ENCODE measurements at regions not wholly inside any gene's neighbourhood (a gene's known extent, or its start where the extent isn't known, plus 50 kb on each side); places are given as distances from the start of the nearest gene placed in this dataset.

GRCh38 chr5:158023266-158023665, 164.3 kb upstream of the CLINT1 start:
- no peak for DNase-seq (ENCODE audit: low read depth in 2 of 2)

DNA sequence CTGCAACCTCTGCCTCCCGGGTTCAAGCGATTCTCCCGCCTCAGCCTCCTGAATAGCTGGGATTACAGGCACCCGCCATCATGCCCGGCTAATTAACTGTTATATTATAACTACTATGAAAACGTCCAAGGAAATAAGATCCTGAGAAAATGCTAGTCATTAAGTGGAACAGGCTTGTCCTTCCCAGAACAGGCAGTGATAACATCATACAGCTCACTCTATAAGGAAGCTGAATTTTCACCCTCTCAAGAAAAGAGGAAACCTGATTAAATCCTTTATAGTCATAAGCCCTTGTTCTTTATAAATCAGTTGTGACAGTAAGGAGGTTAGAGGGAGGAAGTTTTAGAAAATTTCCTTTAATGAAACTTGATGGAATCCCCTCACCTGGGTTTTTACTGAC, 163.9 kb upstream of the CLINT1 start:
- no peak for DNase-seq (ENCODE audit: low read depth in 2 of 2)

GRCh38 chr5:158022393-158022792, 163.4 kb upstream of the CLINT1 start:
- no peak for DNase-seq (ENCODE audit: low read depth in 2 of 2)

DNA sequence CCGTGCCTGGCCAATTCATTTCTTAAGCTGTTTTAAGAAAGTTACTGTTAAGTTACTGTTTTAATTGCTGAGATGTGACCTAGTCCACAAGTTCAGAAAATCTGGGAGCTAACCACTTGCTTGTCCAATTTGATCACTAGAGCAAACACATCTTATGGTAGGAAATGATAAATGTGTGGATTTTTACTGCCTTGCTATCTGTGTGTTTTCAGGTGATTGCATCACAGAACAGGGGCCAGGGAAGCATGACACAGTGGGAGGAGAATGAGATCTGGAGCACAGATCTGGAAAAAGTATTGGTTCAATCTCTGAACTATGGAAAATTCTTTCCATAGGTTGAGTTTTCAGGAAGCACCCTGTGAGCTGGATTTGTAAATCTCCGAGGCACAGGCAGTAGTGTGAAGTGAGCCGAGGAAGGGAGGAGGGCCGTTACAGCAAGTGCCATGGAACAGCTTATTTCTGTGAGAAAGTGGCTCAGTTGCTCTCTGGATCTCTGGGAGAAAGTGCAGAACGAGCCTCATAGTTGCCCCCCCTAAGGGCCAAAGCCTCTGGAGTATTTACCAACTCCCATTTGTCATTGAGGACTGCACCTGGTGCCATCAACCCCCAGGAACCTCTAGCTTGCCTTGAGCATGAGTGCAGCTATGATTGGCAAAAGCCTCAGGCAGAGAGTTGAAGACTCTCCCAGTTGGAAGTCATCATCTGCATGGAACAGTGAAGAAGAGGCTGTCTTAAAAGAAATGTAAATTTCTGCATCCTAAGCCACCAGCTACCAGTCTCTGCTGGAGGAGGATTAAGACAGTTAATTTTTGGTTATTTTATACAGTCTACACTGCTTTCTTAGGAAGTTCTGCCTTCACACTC, 161.8 kb upstream of the CLINT1 start:
- DNase-seq (ENCODE audit: low read depth in 2 of 2) = peak in 1 of 2 experiments; percentile 43

GRCh38 chr5:158017469-158017868, 158.5 kb upstream of the CLINT1 start:
- no peak for DNase-seq (ENCODE audit: low read depth in 2 of 2)

DNA sequence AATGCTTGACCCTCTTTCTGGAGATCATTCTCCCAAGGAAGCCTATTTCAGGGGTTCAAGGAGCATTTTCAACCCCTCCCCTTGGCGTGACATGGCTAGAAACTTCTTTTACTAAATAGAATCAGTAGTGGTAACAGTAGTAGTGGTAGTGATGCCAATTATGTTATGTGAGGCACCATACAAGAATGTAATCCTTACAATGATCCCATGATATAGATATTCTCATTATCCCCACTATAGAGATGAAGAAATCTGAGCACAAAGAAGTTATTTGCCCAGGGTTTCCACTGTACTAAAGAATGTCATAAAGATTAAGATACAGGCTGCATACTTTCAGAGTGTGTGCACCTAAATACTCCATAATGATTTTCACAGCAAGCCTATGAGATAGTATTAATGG, 155.4 kb upstream of the CLINT1 start:
- DNase-seq (ENCODE audit: low read depth in 2 of 2) = peak in 1 of 2 experiments; percentile 31

GRCh38 chr5:158013939-158014338, 155.0 kb upstream of the CLINT1 start:
- DNase-seq (ENCODE audit: low read depth in 2 of 2) = peak; percentile 52 to 54

DNA sequence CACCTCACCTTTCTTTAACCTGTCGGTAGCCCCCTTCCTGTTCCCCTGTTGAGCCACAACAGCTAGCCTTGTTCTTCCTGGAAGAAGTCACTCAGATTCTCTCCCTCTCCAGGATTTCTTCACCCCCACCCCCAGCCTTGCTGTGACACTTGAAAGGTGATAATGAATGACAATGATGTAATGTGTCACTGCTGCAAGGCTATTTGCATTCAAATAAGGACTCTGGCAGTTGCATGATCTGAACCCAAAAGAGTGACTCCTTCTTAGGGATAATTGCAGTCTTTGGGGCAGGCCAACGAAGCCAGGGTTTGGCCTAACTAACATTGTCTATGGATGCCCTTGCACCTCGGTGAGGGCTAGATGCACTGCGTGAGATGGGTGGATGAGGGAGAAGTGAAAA, 154.4 kb upstream of the CLINT1 start:
- no peak for DNase-seq (ENCODE audit: low read depth in 2 of 2)

DNA sequence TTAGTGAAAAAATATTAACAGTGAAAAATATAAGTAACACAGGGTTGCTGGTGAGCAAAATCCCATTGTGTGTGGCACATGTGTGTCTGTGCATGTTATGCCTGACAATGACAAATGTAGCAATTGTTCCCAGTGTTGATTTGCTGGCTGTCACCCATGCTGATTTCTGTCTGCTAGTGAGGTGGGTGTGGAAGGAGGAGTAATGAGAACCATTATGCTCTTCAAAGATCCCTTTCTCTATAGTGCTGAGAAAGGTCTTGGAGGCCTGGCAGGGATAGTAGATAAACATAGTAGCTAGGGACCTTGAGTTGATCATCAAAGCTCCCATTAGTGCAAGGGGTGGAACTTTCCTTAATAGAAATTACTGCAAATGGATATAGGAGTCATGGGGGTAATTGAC, 152.5 kb upstream of the CLINT1 start:
- no peak for DNase-seq (ENCODE audit: low read depth in 2 of 2)

DNA sequence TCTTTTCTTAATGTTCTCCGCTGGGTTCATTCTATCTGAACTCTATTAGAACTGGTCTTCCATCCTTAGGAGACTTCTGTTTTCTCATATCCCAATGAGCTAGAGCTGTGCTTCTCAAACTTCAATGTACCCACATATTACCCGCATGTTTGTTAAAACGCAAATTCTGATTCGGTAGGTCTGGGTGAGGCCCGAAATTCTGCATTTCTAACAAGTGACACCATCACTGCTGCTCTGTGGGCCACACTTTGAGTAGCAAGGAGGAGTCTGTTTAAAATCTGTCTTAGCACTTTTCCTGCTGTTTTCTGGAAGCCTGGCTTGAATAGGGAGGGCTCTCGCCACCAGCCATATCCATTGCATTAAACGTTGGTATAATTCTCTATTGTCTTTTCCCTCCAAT, 151.9 kb upstream of the CLINT1 start:
- no peak for DNase-seq (ENCODE audit: low read depth in 2 of 2)

GRCh38 chr5:158007336-158007735, 148.4 kb upstream of the CLINT1 start:
- DNase-seq (ENCODE audit: low read depth in 2 of 2) = no peak

- no peak for DNase-seq (ENCODE audit: low read depth in 2 of 2)
These were observed 140.8 kb upstream of the CLINT1 start for GRCh38 chr5:157999696-158000095.

DNA sequence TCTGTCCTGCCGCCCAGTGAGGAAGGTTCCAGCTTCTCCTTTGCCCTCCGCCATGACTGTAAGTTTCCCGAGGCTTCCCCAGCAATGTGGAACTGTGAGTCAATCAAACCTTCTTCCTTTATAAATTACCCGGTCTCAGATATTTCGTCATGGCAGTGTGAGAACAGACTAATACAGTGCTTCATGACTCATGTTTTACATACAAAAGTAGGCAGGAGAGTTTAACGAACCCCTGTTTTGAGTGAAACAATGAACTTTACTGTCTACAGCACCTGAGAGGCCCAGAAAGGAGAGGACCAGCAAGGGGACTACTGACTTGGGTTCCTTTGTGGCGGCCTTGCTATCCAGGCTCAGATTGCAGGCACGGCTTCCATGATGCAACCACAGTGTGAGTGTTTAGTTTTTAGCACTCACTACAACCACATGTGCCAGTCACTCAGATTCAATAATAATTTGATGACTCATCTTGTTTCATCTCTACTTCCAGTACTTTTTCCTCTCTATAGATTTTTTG, 139.1 kb upstream of the CLINT1 start:
- DNase-seq (ENCODE audit: low read depth in 2 of 2) = peak; percentile 45 to 48

DNA sequence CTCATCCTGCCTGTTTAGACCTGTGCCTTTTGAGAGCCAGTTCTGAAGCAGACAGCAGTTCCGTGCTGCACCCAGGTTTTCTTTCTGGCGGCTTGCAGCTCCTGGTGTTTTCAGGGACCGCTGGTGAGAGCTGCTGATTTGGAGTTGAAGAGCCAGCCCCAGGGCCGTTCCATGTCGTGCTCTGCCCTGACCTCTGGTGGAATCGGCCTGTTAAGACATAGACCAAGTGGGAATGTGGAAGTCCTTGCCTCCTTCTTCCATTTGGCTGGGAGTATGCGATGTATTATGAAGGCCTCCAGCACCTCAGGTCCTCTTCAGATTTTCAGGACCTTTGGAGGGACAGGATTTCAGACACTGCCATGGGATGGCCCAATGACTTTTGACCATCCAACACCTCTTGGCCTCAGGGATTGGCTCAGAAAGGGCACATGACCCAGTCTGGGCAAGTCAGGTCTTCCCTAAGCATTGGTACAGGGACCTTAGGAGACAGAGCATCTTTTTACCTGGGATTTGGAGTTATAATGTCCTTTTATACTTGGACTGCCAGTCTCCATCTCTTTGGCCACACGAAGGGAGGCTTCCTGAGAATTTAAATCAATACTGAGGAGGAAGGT, 136.1 kb upstream of the CLINT1 start:
- DNase-seq (ENCODE audit: low read depth in 2 of 2) = peak in 1 of 2 experiments; percentile 37

DNA sequence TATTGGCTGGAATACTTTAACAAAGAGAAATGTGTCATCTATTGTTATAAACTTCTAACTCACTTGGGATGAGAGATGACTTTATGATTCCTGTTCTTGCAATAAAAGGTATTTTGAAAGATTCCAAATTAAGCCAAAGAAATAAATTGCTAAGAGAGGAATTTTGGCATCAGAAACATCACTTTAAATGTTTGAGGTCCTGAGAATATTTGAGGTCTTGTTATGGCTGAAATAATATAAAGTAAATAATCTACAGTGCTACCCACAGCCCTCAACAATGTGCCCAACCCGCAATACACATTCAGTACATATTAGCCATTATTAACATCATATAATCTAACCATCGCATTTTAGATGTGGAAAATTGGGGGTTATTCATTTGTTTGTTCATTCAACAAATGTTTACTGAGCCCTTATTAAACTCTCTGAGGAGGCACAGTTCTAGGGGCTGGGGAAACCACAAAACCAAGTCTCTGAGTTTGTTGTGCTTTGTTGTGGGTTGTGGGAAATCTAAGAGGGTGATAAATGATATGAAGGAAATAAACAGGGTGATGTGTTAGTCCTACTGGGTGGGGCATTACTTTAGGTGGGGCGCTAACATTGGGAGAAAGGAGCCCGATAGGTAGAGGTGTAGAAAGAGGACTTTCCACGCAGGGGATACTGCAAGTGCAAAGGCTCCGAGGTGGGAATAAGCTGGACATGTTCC, 135.2 kb upstream of the CLINT1 start:
- peak in 1 of 2 experiments; percentile 53 for DNase-seq (ENCODE audit: low read depth in 2 of 2)

GRCh38 chr5:157993201-157993600, 134.3 kb upstream of the CLINT1 start:
- DNase-seq (ENCODE audit: low read depth in 2 of 2) = no peak

DNA sequence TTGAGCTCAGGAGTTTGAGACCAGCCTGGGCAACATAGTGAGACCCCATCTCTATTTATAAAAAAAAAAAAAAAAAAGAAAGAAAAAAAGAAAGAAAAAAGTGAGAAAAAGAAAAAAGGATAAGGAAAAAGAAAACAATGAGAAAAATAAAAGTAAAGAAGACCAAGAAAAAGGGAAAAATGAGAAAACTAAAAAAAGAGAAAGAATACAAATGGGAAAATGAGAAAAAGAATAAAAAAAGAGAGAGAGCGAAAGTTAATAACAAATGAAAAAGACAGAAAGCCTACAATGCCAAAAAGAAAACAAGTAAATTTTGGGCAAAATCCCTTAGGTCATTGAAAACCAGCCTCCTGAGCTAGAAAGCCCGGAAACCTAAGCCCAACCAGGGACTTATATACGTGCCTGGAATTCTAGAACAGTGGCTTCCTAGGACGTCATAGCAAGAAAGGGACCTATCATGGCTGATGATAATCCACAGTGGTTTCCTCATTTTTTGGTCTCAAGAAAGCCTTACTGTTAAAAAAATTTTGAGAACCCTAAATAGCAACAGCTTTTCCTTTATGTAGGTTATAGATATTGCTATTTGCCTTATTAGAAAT, 131.7 kb upstream of the CLINT1 start:
- no peak for DNase-seq (ENCODE audit: low read depth in 2 of 2)

DNA sequence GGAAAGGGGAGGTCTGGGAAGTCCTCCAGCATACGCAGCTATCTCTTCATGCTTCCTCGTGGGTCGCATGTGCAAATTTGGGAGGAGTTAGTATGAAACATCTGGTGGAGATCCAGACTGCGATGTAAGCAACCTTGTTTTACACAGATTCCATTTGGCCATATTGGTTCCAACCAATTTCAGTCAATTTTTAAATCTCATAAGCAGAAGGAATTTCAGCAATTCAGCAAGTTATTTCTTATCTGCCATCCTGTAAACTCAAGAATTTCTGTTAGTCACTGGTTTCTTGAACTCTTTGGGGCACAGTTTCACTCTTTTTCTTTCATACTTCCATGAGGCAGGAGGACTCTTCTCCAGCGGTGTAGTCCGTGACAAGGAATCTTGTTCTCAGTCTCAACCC, 130.4 kb upstream of the CLINT1 start:
- no peak for DNase-seq (ENCODE audit: low read depth in 2 of 2)

GRCh38 chr5:157987259-157987658, 128.3 kb upstream of the CLINT1 start:
- no peak for DNase-seq (ENCODE audit: low read depth in 2 of 2)

DNA sequence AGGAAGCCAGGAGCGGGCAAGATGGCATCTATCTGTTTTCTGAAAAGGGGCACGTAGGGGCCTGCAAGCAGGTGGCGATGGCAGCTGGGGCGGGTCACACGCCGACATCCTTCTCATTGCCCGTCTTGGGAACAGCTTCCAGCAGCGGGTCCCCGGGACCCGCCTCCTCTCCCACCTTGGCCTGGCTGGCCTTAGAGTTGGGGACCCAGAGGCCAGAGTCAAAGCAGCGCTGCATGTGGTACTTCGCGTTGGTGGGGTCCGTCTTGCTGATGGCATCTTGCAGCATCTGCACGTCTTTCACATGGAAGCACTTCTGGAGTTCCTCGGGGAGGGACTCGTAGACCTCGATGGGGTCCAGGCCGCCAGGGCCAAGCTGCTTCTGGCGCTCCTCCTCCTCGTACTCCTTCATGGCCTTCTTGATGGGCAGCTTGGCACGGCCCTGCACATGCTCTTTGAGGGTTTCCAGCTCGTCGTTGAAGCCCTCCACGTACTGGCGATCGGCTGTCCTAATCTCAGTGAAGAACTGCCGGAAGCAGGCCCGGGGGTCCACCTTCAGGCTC, 127.6 kb upstream of the CLINT1 start:
- no peak for DNase-seq (ENCODE audit: low read depth in 2 of 2)

GRCh38 chr5:157984611-157985010, 125.7 kb upstream of the CLINT1 start:
- DNase-seq (ENCODE audit: low read depth in 2 of 2) = no peak

Data from fibroblast of skin of left quadriceps (primary cell).